Activated naive CD8-positive, alpha-beta T cell treated with anti-CD3 and anti-CD28 coated beads, Interleukin-2, amount 50 U/mL, for 16 hours (primary cell): ENCODE measurements at regions not wholly inside any gene's neighbourhood (a gene's known extent, or its start where the extent isn't known, plus 50 kb on each side); places are given as distances from the start of the nearest gene placed in this dataset.
"Not testable (repeated sequence)": the region's sequence is repeated elsewhere in the genome, so short reads cannot be mapped to it uniquely, and the experiment has no call there.

Experiments
- DNase-seq: peaks from one replicate; pipeline ENCODE4 v3.0.0-alpha.2; 2020; ENCODE audit warnings: low read depth, low spot score

DNA sequence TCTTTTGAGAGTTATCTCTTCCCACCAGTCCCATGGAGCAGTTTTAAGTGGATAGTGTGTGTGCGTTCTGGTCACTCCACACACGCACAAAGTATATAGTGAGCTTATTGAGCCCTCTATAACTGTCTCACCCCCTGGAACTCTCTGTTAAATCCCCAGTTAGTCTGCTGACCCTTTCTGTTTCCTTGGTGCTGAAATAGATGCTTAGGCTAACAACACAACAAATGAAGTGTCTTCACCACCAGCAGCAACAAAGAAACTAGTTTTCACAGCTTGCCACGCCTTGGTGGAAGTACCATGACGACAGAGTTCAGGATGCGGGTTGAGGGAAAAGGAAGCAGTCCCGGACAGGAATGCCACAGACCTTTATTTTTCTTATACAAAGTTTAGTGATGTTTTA is 203.5 kb upstream of the TMEFF2 start:
- no peak for DNase-seq

DNA sequence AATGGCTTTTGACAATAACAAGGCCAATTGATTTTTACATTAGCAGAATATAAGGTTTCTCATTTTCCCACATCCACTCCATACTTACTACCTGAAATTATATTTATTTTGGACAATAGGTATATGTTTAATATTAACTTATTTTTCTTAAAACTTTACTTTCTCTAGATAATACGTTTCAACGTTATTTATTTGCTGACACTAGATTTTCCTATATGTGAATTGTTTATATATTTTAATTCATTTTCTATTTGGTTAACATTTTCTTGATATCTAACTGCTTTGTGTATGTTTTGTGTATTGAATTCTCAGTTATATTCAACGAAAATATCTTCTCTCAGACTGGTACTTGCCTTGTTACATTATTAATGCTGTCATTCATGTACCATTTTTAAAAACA is 199.9 kb upstream of the TMEFF2 start:
- no peak for DNase-seq

DNA sequence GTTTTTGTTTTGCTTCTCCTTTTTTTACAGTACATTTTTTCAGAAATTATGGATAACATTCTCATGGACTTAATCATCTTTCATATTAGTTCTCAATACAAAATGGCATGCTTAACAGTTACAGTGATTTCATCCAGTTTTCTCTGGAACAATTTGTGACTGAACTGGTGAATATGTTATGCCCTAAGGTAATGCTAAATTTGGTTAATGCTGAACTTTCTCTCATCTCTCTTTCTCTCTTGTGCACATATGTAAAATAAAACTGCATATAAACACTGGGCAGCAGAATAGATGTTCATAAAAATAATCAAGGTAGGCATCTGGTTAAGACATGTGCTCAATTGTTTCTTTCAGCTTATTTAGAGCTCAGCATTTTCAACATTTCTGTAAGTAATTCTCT is 196.3 kb upstream of the TMEFF2 start:
- no peak for DNase-seq

DNA sequence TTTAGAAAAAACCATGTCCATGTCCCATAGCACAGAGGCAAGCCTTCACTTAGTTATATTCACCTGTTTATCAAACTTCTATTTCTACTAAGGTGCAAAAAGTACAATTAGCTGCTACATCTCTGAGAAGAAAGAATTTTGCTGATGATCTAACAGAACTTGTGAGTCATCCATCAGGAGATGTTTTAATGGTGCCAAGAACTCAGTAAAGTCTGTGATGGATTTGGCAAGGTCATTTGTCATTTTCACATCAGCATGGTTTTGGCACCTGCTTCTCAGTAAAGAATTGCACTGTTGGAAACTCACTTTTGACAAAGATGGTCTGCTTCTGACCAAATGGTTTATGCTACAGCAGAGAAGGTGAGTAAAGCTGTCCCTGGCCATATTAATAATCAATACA is 195.7 kb upstream of the TMEFF2 start:
- DNase-seq = no peak

DNA sequence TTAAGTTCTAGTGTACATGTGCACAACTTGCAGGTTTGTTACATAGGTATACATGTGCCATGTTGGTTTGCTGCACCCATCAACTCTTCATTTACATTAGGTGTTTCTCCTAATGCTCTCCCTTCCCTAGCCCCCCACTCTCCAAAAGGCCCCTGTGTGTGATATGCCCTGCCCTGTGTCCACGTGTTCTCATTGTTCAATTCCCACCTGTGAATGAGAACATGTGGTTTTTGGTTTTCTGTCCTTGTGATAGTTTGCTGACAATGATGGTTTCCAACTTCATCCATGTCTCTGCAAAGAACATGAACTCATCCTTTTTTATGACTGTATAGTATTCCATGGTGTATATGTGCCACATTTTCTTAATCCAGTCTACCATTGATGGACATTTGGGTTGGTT is 189.5 kb upstream of the TMEFF2 start:
- not testable (repeated sequence) for DNase-seq

DNA sequence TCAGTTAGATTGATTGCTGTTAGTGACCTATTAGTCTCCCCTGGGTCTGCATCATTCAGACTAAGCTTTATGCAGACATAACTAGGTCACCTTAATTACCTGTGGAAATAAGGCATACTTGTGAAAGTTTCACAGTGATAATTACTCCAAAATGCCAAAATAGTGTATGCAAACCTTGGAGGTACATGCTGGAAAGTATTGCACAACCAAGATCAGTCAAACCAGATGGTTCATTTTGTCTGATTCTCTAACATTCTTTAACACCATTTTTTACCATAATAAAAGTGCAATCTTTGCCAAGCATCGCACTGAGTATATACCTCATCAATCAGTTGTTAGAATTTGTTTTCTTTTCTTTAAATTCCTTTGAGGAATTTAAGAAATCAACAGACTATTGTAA is 186.3 kb upstream of the TMEFF2 start:
- DNase-seq = no peak

DNA sequence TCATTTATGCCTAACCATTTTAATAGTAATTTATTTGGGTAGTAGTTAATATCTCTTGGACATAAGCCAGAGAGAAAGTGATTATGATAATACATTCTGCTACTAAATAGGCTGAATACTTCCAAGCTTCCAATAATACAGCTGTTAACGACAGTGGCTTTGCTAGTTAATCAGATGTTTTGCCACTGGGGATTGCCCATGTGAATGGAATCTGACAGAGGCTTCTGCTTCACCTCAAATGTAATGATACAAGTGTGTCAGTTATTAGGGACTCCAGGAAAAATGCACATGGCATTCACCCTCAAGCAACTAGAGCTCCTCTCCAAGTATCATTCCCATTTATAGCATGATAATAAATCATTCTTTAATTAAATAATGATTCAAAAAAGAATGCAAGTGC is 185.0 kb upstream of the TMEFF2 start:
- DNase-seq = no peak

DNA sequence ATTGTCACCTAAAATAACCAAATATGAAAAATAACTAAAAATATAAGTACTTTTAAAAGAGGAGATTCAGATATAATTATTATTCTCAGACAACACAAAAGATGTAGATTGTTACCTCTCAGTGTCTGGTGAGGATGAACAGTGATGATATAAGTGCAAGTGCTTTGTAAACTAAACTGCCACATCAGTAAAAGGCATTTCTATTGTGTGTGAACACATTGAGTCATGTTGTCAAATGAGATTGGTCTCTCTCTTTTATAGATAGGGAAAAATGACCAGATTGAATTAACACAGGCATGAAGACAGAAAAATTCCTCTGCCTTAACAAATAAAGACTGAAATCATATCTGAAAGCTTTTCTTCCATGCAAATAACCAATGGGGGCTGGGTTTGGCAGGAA is 182.4 kb upstream of the TMEFF2 start:
- DNase-seq = no peak

DNA sequence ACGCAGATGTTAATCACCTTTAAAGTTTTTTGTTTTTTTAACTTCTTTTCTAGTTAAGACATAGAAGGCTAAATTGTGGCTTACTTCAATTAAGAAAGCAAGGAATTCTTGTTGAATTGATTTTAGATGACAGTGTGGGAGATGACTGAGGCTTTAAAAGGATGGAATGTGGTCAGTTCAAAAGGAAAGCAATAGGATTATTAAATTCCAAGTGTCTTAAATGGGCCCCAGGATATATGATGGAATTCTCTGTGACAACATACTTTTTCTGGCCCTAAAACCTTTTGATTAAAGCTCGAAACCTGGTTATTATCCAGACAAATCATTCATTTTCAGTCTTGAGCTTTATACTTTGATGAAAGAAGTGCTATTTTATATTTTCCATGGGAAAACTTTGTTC is 179.0 kb upstream of the TMEFF2 start:
- DNase-seq = no peak

DNA sequence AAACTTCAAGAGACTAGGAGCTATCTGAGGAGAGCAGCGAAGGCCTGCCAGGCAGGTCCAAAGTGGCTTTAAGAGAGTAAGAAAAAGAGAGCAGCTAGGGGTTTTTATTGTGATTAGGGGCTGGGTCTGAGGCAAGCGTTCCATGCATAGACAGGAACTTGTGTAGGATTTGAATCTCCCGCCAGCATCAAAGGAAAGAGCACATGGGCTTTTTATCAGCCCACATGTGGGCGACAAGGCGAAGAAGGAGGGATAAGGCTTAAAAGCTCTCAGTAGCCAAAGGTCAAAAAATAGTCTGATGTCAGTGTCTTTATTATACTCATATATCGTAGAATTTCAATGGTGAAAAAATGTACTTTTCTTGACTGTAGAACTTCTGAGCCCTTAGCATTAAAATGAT is 178.5 kb upstream of the TMEFF2 start:
- DNase-seq = no peak

DNA sequence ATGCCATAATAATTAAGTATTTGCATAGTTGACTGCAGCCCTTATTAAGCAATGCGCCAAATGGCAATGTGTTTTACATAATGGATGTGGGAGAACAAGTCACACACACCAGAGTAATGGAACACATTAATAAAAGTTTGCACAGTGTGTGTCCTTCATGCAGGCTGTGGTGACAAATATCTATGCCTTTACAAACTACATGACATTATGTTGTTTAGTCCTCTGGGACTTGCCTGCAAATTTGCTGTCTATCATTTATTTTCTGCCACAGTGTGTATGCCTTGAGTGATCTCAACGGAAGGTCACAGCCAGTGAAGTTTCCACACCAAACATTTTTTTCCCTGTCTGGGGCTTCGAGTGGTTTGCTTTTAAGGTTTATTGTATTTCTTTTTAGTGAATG is 175.2 kb upstream of the TMEFF2 start:
- DNase-seq = no peak

DNA sequence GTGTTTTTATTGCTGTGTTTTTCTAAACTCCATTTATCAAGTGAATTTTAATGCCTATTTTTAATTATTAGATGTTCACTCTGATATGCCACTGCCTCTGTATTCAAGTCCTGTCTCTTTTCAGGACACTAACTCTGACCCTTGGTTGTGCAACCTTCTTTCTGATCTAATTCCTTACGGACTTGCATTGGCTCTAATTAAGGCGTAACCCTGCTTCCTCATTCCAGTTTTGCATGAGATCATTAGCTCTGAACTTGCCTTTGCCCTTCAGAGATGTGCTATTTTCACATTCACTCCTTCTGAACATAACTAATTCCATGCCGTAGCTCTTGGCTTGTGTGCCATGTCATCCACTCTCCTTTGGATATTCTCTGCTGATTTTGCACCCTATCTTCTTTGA is 162.5 kb upstream of the TMEFF2 start:
- no peak for DNase-seq

DNA sequence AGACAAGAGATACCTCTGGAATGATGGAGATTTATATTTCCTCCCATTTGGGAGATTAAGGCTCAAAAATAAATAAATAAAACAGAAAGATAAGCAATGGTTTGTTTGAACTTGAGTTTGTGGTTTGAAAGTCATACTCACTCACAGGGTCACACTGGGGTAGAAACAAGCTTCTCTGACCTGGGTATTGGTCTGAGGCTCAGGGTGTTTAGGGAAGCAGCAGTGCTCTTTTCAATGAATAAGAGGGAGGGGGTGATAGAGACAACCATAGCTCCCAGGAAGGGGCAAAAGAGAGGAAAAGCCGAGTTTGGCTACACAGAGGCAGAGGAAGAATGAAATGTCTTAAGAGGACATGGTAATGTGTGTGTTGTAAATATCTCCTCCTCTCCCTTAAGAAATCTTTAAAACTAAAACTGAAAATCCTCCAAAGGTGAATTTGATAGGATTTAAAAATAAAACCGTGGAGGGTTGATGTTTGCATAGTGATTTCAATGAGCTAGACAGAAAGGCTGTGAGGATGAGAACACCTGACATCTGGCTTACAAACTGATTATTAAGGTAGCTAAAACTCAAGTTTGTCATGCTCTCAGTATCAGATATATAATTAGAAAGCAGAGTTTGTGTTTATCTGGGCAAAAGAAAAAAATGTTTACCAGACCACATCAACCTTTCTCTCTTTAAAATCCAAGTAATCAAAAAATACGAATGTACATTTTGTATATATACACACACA is 159.9 kb upstream of the TMEFF2 start:
- no peak for DNase-seq

DNA sequence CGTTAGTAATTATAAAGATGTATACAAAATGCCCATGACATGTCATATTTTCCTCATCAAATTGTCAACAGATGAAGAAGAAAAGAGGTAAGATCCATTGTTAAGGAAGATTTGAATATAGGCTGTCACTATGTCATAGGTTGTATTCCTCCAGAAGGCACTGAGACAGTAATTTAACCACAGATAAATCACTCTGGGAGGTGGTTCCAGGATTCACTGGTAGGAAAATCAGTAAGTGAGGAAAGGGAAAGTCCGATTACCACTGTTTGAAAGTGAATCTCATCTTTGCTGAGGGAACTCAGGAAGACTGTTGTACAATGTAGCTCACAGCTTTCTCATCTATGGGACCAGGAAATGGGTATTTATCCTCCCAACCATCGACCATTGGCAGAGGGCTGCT is 152.8 kb upstream of the TMEFF2 start:
- no peak for DNase-seq

DNA sequence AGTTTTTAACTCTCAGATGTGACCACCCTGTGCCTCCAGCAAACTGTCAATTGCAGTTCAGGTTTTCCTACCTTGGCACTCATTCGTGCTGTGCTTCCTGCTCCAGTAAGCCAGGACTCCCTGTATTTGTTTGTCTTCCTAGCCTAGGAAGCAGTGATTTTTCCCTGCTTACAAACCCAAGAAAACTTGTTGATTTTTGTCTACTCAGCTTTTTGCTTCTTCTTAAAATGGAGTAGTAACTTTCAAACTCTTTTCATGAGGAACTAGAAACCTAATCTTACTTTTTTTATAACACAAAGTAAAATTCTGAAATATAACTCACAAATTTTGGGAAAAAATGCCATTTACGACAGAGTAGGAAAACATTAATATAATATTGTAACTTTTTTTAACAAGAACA is 150.6 kb upstream of the TMEFF2 start:
- no peak for DNase-seq

DNA sequence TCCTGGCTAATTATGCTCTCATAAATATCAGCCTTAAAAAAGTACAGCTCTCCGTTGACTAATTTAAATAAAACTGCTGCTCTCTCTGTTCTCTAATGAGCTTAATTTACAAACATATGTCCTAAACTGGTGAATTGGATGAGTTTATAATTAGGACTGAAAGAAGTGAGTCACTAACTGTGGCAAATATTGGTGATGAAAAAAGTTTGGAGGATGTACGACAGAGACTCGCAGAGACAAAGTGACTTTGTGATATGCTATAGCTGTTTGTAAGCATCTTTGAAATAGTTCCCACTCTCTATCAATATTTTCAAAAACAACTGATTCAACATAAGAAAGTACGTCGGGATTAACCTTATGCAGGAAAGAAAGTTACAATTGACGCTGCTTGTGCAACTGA is 138.9 kb upstream of the TMEFF2 start:
- no peak for DNase-seq

DNA sequence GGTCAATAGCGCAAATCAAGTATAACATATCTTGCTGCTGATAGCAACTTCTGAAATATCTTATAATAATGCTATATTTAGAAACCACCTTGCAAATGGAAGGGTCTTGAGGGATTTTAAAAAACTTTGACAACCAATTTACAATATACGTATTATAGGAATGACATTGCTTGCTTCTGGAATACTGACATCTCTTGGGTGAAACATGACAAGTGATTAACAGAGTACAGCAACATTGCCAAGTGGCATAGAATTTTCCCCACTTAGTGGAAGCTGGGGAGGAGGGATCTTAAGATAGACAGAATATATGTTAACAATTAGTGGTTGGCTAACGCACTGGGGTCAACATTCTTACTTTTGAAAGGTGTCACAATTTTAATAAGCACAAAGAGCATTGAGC is 133.6 kb upstream of the TMEFF2 start:
- DNase-seq = no peak

DNA sequence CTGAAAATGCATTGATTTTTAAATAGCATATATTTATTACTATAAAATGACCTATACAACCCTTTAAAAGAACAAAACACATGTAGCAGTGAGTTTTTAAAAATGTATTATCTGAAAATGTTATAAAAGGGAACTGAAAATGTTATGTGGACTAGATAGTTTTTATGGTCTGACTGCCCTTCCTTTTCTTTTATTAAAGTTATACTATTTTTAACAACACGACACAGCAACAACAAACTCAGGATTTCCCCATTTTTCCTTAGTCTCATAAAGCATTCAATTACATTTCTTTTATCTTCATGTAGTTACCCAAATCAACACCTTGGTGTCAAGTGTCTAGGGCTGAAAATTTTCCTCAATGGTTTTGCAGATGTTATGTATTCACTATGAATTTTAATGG is 132.8 kb upstream of the TMEFF2 start:
- DNase-seq = no peak

DNA sequence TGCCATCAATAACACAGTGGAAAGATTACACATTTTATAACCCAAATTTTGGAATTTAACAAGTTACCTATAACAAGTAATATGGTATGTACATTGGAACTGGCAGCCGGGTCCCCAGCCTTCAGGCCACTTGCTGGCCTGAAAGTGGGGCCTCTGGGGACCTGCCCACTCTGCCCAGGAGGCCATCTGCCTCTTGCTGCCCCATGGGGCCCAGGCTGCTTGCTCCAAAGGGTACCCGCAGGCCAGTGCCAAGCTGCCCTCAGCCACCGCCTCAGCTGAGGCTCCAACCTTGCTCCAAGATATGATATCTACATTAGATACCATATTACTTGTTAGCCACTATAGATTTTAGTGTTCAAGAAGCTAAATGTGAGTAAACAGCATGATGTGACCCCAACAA is 120.8 kb upstream of the TMEFF2 start:
- DNase-seq = no peak

DNA sequence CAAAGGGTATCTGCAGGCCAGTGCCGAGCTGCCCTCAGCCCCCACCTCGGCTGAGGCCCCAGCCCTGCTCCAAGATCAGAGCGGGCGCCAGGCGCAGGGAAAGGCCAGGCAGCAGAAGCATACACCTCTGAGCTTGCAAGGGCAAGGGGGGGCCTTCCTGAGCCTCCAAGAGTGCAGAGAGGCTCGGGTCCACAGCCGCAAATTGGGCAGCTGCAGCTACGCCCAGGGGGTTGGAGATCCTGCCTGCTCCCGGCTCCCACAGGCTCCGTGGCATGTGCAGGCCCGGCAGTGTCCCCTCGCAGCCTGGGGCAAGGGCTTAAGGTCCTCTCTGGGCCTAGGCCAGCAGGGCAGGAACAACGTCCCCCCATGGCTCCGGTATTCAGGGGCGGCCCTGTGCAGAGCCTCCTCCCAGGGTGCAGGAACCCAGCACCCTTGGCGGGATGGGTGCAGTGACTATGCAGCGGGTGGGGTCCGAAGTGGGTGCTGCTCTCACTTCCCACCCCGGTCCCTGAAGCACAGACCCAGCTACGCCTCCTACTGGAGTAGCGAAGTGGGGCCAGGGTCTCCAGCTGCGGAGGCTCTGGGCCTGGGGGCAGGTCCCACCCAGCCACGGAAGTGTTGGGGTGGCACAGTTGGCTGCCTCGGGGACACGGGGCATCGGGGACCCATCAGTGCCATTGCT is 120.2 kb upstream of the TMEFF2 start:
- DNase-seq = no peak

DNA sequence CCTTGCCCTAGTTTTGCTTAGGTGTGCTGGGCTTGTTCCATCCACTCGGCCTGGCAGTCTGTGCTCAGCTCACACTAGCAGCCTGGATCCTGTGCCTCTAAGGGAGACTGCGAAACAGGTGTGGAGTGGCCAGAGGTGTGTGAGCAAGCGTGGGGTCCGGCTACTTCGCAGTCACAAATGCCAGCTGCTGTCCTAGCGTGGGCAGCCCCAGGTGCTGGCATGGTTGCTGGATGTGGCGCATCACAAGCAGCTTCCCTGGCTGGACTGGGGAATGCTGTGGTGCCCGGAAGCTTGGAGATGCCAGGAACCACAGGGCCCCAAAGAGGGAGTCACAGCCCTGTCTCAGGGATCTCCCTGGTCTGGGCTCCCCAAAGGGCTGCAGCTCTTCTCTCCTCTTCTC is 119.0 kb upstream of the TMEFF2 start:
- DNase-seq = no peak

DNA sequence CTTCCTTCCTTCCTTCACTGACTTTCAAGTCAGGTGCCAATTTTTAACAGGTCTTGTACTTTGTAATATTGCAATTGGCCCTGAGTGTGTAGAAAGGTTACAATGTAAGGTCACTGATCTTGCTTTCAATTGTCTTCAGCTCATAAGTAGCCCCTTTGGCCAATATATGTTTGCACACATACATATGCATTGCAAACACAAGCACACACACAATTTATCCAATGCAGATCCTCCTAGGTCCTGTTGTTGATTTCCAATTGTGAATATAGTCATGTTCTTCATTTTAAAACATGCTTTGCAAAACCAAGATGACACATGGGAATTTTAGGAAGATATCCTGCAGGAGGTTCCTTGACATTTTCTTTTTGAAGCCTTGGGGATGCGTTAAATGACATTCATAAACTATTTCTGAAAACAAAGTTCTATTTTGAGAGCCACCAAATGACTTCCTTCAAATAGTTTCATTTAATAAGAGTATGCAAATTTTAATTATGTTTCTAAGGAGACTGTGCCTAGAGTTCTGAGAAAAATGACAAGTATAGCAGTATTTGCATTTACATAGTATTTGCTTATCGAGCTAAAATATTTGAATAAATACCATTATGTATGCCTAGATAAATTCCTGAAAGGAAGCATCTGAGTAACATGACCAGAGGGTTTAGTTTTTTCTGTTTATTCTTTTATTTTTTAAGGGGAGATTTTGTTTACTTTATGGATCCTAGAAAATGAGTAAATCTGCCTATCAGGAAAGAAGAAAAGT is 117.1 kb upstream of the TMEFF2 start:
- no peak for DNase-seq

DNA sequence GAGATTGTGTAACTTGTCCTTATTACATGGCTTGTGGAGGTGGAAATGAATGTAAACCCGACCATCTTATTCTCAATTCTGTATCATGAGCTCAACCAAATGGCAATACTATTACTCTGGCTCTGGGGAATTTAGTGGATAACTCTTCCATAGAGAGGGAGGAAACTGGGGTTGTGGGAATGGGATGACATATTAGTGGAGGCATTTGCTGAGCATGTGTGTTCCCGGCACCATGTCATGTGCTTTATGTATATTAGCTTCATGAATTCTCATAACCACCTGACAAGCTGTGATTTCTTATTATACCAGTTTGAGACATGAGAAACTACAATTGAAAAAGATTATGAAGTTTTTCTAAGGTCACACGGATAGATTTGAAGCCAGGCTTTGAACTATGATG is 112.8 kb upstream of the TMEFF2 start:
- no peak for DNase-seq
